CD4-positive, alpha-beta T cell treated with Interleukin-4 for 4 hours (primary cell): ENCODE measurements at regions not wholly inside any gene's neighbourhood (a gene's known extent, or its start where the extent isn't known, plus 50 kb on each side); places are given as distances from the start of the nearest gene placed in this dataset.
"Not testable (repeated sequence)": the region's sequence is repeated elsewhere in the genome, so short reads cannot be mapped to it uniquely, and the experiment has no call there.

Experiments
- DNase-seq: peaks from one replicate; pipeline ENCODE4 v3.0.0-alpha.2; 2020

- DNase-seq = no peak
Measured at GRCh38 chr1:193402977-193403376, 216.6 kb upstream of the B3GALT2 start.

GRCh38 chr1:193402037-193402436, 215.6 kb upstream of the B3GALT2 start:
- no peak for DNase-seq

- DNase-seq = no peak
Measured at GRCh38 chr1:193394336-193394735, 207.9 kb upstream of the B3GALT2 start.

- DNase-seq = no peak
Measured at GRCh38 chr1:193392686-193393085, 206.3 kb upstream of the B3GALT2 start.

GRCh38 chr1:193388683-193389082, 202.3 kb upstream of the B3GALT2 start:
- DNase-seq = no peak

GRCh38 chr1:193388165-193388564, 201.8 kb upstream of the B3GALT2 start:
- no peak for DNase-seq

GRCh38 chr1:193387406-193387805, 201.0 kb upstream of the B3GALT2 start:
- DNase-seq = no peak

GRCh38 chr1:193378451-193378850, 192.0 kb upstream of the B3GALT2 start:
- DNase-seq = not testable (repeated sequence)

- no peak for DNase-seq
Measured at GRCh38 chr1:193377472-193377871, 191.1 kb upstream of the B3GALT2 start.

GRCh38 chr1:193372553-193372952, 186.1 kb upstream of the B3GALT2 start:
- DNase-seq = no peak

- peak; percentile 13 for DNase-seq
Measured at GRCh38 chr1:193368302-193368701, 181.9 kb upstream of the B3GALT2 start.

GRCh38 chr1:193367863-193368262, 181.4 kb upstream of the B3GALT2 start:
- peak; percentile 2 for DNase-seq

GRCh38 chr1:193366764-193367507, 180.5 kb upstream of the B3GALT2 start:
- no peak for DNase-seq

- DNase-seq = no peak
Measured at GRCh38 chr1:193365966-193366365, 179.6 kb upstream of the B3GALT2 start.

- no peak for DNase-seq
Measured at GRCh38 chr1:193359631-193360030, 173.2 kb upstream of the B3GALT2 start.

GRCh38 chr1:193358419-193358818, 172.0 kb upstream of the B3GALT2 start:
- DNase-seq = no peak

GRCh38 chr1:193356249-193356648, 169.8 kb upstream of the B3GALT2 start:
- DNase-seq = no peak

GRCh38 chr1:193355626-193356025, 169.2 kb upstream of the B3GALT2 start:
- no peak for DNase-seq

- DNase-seq = no peak
Measured at GRCh38 chr1:193355178-193355577, 168.8 kb upstream of the B3GALT2 start.

- no peak for DNase-seq
Measured at GRCh38 chr1:193348769-193349535, 162.5 kb upstream of the B3GALT2 start.

- DNase-seq = no peak
Measured at GRCh38 chr1:193348091-193348768, 161.8 kb upstream of the B3GALT2 start.

- no peak for DNase-seq
Measured at GRCh38 chr1:193346085-193346484, 159.7 kb upstream of the B3GALT2 start.

GRCh38 chr1:193342811-193343210, 156.4 kb upstream of the B3GALT2 start:
- no peak for DNase-seq

- DNase-seq = no peak
Measured at GRCh38 chr1:193340331-193340730, 153.9 kb upstream of the B3GALT2 start.
